Gastrocnemius medialis (tissue), 4 donors: ENCODE measurements at regions not wholly inside any gene's neighbourhood (a gene's known extent, or its start where the extent isn't known, plus 50 kb on each side); places are given as distances from the start of the nearest gene placed in this dataset.

Experiments used
- ATAC-seq, 2 donors: fragments of 150-250 bp; one replicate each; pipeline ENCODE4 v1.9.1; 2016
- DNase-seq, 2 donors: peaks; one replicate each; pipeline ENCODE4 v3.0.0-alpha.2; 2019
- H3K27ac ChIP-seq, 4 donors: fragments of 200-600 bp; sonication (generic); 1 replicate in 1 of 4; 2 replicates in 3 of 4; pipeline ENCODE4 v1.5.1; 2016 to 2018; ENCODE audit warnings: mild to moderate bottlenecking in 2 of 4, moderate library complexity in 1 of 4
- H3K27me3 ChIP-seq, 3 donors: fragments of 200-600 bp; sonication (generic) in 2 of 3; 1 replicate in 1 of 3; 2 replicates in 2 of 3; pipeline versions ENCODE4 v1.5.1 to v1.6.0; 2016 to 2019; ENCODE audit warnings: mild to moderate bottlenecking in 1 of 3, moderate library complexity in 1 of 3
- H3K36me3 ChIP-seq, 2 donors: fragments of 200-600 bp; sonication (generic) in 1 of 2; one replicate each; pipeline ENCODE4 v1.5.1; 2017 to 2018
- H3K4me1 ChIP-seq, 2 donors: fragments of 200-600 bp; sonication (generic) in 1 of 2; one replicate each; pipeline ENCODE4 v1.5.1; 2016 to 2017; ENCODE audit warnings: mild to moderate bottlenecking in 2 of 2
- H3K4me3 ChIP-seq, 4 donors: fragments of 200-600 bp; sonication (generic) in 3 of 4; 1 replicate in 1 of 4; 2 replicates in 3 of 4; pipeline ENCODE4 v1.5.1; 2016 to 2019; ENCODE audit warnings: mild to moderate bottlenecking in 2 of 4
- H3K9me3 ChIP-seq, 3 donors: fragments of 200-600 bp; sonication (generic) in 2 of 3; 1 replicate in 1 of 3; 2 replicates in 2 of 3; pipeline ENCODE4 v1.5.1; 2016 to 2019
- POLR2A ChIP-seq, 2 donors: fragments of 450-650 bp; IDR thresholded peaks; one replicate each; pipeline ENCODE4 v1.6.1; 2017; ENCODE audit warnings: antibody characterized with exemption in 2 of 2, mild to moderate bottlenecking in 2 of 2, moderate library complexity in 2 of 2
- in situ Hi-C, 4 donors: fragments of 200-750 bp; cut with MboI; loops; one replicate each; pipeline versions ENCODE4 v1.15.0 to v1.8.0; 2017; ENCODE audit warnings: low sequenced_read_pairs in 4 of 4
- intact Hi-C: fragments of 100-400 bp; cut with DNase I; formaldehyde crosslinking; loops from one replicate; pipeline ENCODE4 v1.15.1; 2023; ENCODE audit warnings: low total_unique reads
- TF ChIP-seq, protein P1 (sequence below), 5 experiments: fragments of 450-650 bp in 3 of 5; fragments of 200-600 bp in 2 of 5; sonication (generic) in 2 of 5; IDR thresholded peaks in 4 of 5; conservative IDR thresholded peaks in 1 of 5; 1 replicate in 4 of 5; 2 replicates in 1 of 5; pipeline ENCODE4 v1.5.1; 2016 to 2019; ENCODE audit warnings: antibody characterized with exemption in 5 of 5, mild to moderate bottlenecking in 3 of 5, moderate library complexity in 3 of 5

DNA sequence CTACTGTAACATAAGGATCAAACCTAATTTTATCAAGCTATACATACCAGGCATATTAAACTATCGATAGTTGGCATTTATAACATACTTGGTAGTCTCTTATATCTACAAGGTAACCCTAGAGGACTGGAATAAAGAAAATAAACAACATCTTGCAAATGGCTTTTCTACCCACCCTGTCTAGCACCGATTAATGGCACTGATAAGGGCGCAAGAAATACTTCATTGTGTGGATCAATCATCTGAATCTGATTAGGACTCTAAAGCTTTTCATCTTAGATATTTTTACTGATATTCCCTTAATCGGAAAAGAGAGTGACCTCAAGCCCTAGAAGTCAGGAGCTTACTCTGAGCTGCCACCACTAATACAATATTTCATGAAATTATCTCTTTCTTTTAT lies 1461.7 kb upstream of the PIK3C3 start:
- no peak for ATAC-seq
- Histone ChIP-seq H3K4me3 (no peak overlapping the region), H3K9me3 (no peaks in the 10 kb centered on the region), H3K27ac (no peak overlapping the region), H3K36me3 (no peaks in the 10 kb centered on the region), H3K4me1 (no peaks in the 10 kb centered on the region), H3K27me3 (no peaks in the 10 kb centered on the region)
- intact Hi-C loops (no loop called here), in situ Hi-C loops (no loop called here)
- no peak for DNase-seq
- TF ChIP-seq, protein P1, sequence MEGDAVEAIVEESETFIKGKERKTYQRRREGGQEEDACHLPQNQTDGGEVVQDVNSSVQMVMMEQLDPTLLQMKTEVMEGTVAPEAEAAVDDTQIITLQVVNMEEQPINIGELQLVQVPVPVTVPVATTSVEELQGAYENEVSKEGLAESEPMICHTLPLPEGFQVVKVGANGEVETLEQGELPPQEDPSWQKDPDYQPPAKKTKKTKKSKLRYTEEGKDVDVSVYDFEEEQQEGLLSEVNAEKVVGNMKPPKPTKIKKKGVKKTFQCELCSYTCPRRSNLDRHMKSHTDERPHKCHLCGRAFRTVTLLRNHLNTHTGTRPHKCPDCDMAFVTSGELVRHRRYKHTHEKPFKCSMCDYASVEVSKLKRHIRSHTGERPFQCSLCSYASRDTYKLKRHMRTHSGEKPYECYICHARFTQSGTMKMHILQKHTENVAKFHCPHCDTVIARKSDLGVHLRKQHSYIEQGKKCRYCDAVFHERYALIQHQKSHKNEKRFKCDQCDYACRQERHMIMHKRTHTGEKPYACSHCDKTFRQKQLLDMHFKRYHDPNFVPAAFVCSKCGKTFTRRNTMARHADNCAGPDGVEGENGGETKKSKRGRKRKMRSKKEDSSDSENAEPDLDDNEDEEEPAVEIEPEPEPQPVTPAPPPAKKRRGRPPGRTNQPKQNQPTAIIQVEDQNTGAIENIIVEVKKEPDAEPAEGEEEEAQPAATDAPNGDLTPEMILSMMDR (IDR thresholded peaks at IDR 0.05 in 4 of 5, conservative IDR thresholded peaks at IDR 0.05 in 1 of 5), result no peak
- TF ChIP-seq POLR2A (IDR thresholded peaks at IDR 0.05), result no peak

DNA sequence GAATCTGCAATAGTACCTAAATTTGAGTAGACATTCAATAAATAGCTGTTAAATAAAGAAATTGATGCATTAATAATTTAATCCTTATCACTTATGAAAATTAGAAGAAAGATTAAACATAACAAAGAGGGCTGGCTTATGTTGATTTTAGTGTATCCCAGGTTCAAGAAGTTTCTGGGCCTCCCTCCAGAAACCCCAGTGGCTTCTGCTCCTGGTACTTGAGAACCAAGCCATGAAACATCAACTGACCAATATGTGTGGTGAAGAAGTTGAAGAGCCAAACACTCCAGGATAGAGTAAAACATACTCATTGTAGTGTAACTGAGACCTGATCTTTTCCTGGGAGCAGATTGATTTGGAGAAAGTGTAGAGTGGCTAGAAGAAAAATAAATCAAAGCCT lies 1465.7 kb upstream of the PIK3C3 start:
- Histone ChIP-seq H3K9me3 (no peaks in the 10 kb centered on the region), H3K36me3 (no peaks in the 10 kb centered on the region), H3K27ac (no peak overlapping the region), H3K27me3 (no peaks in the 10 kb centered on the region), H3K4me3 (no peak overlapping the region), H3K4me1 (no peaks in the 10 kb centered on the region)
- DNase-seq (no peak), ATAC-seq (no peak)
- in situ Hi-C loops, result no loop called here
- intact Hi-C loops, result no loop called here
- no peak for TF ChIP-seq POLR2A (IDR thresholded peaks at IDR 0.05)
- TF ChIP-seq, protein P1 (IDR thresholded peaks at IDR 0.05 in 4 of 5, conservative IDR thresholded peaks at IDR 0.05 in 1 of 5), result no peak

DNA sequence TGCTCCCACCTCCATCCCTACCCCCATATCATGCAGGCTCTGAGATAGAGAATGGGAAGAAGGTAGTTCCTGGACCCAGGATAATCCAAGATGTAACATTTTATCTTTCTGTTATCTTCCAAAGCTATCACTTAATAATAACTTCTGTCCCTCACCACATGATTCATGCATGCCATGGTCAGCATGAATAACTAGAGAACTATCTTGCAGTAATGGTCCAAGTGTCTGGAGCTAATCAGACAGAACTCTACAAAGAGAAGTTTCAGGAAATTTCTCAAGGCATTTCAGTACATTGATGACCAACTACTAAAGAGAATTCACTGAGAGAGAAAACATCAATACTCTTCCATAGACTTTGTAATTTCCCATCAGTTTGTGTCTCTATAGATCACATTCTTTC lies 1469.7 kb upstream of the PIK3C3 start:
- no peaks in the 10 kb centered on the region for H3K9me3 ChIP-seq
- TF ChIP-seq, protein P1 (IDR thresholded peaks at IDR 0.05 in 4 of 5, conservative IDR thresholded peaks at IDR 0.05 in 1 of 5), result no peak
- no peak for TF ChIP-seq POLR2A (IDR thresholded peaks at IDR 0.05)
- H3K4me1 ChIP-seq, result no peaks in the 10 kb centered on the region
- intact Hi-C loops (no loop called here), in situ Hi-C loops (no loop called here)
- no peak for ATAC-seq
- H3K36me3 ChIP-seq, result no peaks in the 10 kb centered on the region
- H3K27ac ChIP-seq, result no peak overlapping the region
- H3K4me3 ChIP-seq, result no peak overlapping the region
- no peaks in the 10 kb centered on the region for H3K27me3 ChIP-seq
- no peak for DNase-seq

DNA sequence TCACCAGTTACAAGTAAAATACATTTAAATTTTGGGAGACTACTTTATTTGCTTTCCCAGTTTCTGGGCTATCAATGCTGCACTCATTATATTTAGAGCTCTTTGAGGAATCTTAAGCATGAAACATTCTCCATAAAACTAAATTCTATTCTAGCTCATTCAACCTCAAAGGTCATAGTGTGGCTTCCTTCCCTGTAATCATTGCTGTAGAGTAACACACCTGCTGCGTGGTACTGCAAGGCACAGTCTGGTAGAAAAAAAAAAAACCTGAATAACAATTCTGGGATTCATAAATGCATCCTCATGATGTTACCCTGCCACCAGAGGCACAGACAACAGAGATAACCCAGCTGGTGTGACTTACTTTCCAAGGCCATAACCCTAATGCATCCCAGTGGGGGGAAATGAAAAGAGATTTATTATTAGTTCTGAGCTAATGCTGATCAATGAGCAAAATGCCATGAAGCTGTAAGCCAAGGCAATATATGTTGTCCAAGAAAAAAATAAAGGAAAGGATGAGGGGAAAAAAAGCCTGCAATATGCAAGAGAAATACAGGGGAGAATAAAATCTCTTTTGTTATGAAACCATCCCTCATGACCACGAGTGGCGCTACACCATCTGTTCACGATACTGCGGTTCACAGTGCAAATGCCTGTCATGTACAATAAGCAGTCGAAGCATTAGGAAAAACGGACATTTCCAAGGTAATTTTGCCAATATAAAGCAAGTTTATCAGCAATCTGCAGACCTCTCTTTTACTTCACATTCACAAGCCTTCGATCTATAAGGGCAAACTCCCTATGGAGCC lies 1481.6 kb upstream of the PIK3C3 start:
- no peak for TF ChIP-seq POLR2A (IDR thresholded peaks at IDR 0.05)
- TF ChIP-seq, protein P1 (IDR thresholded peaks at IDR 0.05 in 4 of 5, conservative IDR thresholded peaks at IDR 0.05 in 1 of 5), result no peak
- DNase-seq (no peak), ATAC-seq (no peak)
- Histone ChIP-seq H3K4me1 (no peaks in the 10 kb centered on the region), H3K9me3 (no peaks in the 10 kb centered on the region), H3K36me3 (no peaks in the 10 kb centered on the region), H3K27ac (no peak overlapping the region), H3K27me3 (no peaks in the 10 kb centered on the region), H3K4me3 (no peak overlapping the region)
- intact Hi-C loops (no loop called here), in situ Hi-C loops (no loop called here)

DNA sequence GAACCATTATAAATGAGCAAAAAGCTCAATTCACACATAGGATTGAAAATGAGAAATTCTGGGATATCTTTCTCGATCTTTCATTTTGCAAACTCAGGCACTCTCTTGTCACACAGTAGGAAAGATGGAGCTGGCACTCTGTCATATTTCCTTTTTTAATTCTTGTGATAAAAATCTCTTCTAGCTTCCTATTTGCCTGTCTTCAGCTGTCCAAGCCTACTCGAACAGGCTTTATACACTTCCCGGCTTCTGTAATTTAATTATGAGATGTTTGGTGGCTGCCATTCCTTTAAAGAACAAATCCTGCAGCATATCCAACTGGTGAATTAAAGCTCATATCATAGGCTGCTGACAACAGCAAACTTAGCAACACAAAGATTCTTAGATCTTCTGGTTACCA lies 1484.3 kb upstream of the PIK3C3 start:
- Histone ChIP-seq H3K4me1 (no peaks in the 10 kb centered on the region), H3K27ac (no peak overlapping the region), H3K9me3 (no peaks in the 10 kb centered on the region), H3K27me3 (no peaks in the 10 kb centered on the region), H3K36me3 (no peaks in the 10 kb centered on the region), H3K4me3 (no peak overlapping the region)
- in situ Hi-C loops (no loop called here), intact Hi-C loops (no loop called here)
- DNase-seq (no peak), ATAC-seq (no peak)
- no peak for TF ChIP-seq POLR2A (IDR thresholded peaks at IDR 0.05)
- TF ChIP-seq, protein P1 (IDR thresholded peaks at IDR 0.05 in 4 of 5, conservative IDR thresholded peaks at IDR 0.05 in 1 of 5), result no peak
